ENCODE measurements at regions not wholly inside any gene's neighbourhood (a gene's known extent, or its start where the extent isn't known, plus 50 kb on each side); places are given as distances from the start of the nearest gene placed in this dataset.

- H3K36me3 Mint-ChIP-seq: peaks cover 14% of the 10 kb centered on the region
- no peaks in the 10 kb centered on the region for H3K27me3 Mint-ChIP-seq
- no peak overlapping the region for H3K4me3 Mint-ChIP-seq
- H3K4me1 Mint-ChIP-seq: no peaks in the 10 kb centered on the region
- no peak overlapping the region for H3K27ac Mint-ChIP-seq
- H3K9me3 Mint-ChIP-seq: no peaks in the 10 kb centered on the region
- no peak for ATAC-seq (ENCODE audit: low read depth)
- no peak for DNase-seq (ENCODE audit: low spot score in 2 of 2)
Measured at GRCh38 chr13:99830931-99831330, 140.6 kb downstream of the ZIC5 start.

- Mint-ChIP-seq H3K9me3 (no peaks in the 10 kb centered on the region), H3K27me3 (no peaks in the 10 kb centered on the region), H3K27ac (no peak overlapping the region), H3K36me3 (peaks cover 14% of the 10 kb centered on the region), H3K4me1 (no peaks in the 10 kb centered on the region), H3K4me3 (no peak overlapping the region)
- no peak for ATAC-seq (ENCODE audit: low read depth)
- no peak for DNase-seq (ENCODE audit: low spot score in 2 of 2)
Measured at GRCh38 chr13:99829593-99830239, 141.9 kb downstream of the ZIC5 start.

DNA sequence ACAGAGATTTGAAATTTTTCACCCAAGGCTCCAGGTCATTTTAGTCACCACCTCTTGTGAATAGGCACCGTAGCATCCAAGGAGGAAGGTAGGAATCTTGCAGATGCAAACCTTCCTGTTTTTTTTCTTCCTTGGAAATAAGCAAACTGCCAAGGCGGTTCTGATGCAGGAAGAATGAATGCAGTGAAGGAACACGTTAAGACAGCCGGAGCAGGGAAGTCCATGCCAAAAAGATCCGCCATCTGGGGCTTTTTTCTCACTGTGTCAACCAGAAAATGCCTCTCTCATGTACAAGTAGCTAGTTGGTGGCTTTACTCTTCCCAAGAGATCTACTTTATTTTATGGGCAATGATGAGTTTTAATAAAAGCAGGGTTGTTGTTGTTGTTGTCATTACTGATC lies 142.4 kb downstream of the ZIC5 start:
- DNase-seq (ENCODE audit: low spot score in 2 of 2) (no peak), ATAC-seq (ENCODE audit: low read depth) (no peak)
- H3K27me3 Mint-ChIP-seq: no peaks in the 10 kb centered on the region
- peaks cover 19% of the 10 kb centered on the region for H3K36me3 Mint-ChIP-seq
- H3K4me1 Mint-ChIP-seq: no peaks in the 10 kb centered on the region
- no peak overlapping the region for H3K27ac Mint-ChIP-seq
- H3K4me3 Mint-ChIP-seq: no peak overlapping the region
- no peaks in the 10 kb centered on the region for H3K9me3 Mint-ChIP-seq

- peaks cover 19% of the 10 kb centered on the region for H3K36me3 Mint-ChIP-seq
- no peaks in the 10 kb centered on the region for H3K9me3 Mint-ChIP-seq
- DNase-seq (ENCODE audit: low spot score in 2 of 2) (no peak), ATAC-seq (ENCODE audit: low read depth) (no peak)
- no peaks in the 10 kb centered on the region for H3K4me1 Mint-ChIP-seq
- H3K27me3 Mint-ChIP-seq: no peaks in the 10 kb centered on the region
- no peak overlapping the region for H3K4me3 Mint-ChIP-seq
- H3K27ac Mint-ChIP-seq: no peak overlapping the region
Measured at GRCh38 chr13:99828735-99829134, 142.8 kb downstream of the ZIC5 start.

- H3K4me3 Mint-ChIP-seq: no peak overlapping the region
- no peaks in the 10 kb centered on the region for H3K9me3 Mint-ChIP-seq
- peaks cover 19% of the 10 kb centered on the region for H3K36me3 Mint-ChIP-seq
- no peak overlapping the region for H3K27ac Mint-ChIP-seq
- no peaks in the 10 kb centered on the region for H3K27me3 Mint-ChIP-seq
- no peaks in the 10 kb centered on the region for H3K4me1 Mint-ChIP-seq
- DNase-seq (ENCODE audit: low spot score in 2 of 2) (no peak), ATAC-seq (ENCODE audit: low read depth) (no peak)
Measured at GRCh38 chr13:99828123-99828522, 143.4 kb downstream of the ZIC5 start.

GRCh38 chr13:99827011-99827772 lies 144.4 kb downstream of the ZIC5 start:
- H3K4me3 Mint-ChIP-seq: no peak overlapping the region
- H3K27ac Mint-ChIP-seq: no peak overlapping the region
- no peak for ATAC-seq (ENCODE audit: low read depth)
- no peaks in the 10 kb centered on the region for H3K27me3 Mint-ChIP-seq
- H3K4me1 Mint-ChIP-seq: no peaks in the 10 kb centered on the region
- peaks cover 3% of the 10 kb centered on the region for H3K9me3 Mint-ChIP-seq
- H3K36me3 Mint-ChIP-seq: peaks cover 19% of the 10 kb centered on the region
- no peak for DNase-seq (ENCODE audit: low spot score in 2 of 2)

- DNase-seq (ENCODE audit: low spot score in 2 of 2) (no peak), ATAC-seq (ENCODE audit: low read depth) (no peak)
- Mint-ChIP-seq H3K9me3 (peaks cover 3% of the 10 kb centered on the region), H3K27me3 (no peaks in the 10 kb centered on the region), H3K27ac (no peak overlapping the region), H3K4me1 (no peaks in the 10 kb centered on the region), H3K36me3 (peaks cover 18% of the 10 kb centered on the region), H3K4me3 (no peak overlapping the region)
Measured at GRCh38 chr13:99823961-99824360, 147.6 kb downstream of the ZIC5 start.

DNA sequence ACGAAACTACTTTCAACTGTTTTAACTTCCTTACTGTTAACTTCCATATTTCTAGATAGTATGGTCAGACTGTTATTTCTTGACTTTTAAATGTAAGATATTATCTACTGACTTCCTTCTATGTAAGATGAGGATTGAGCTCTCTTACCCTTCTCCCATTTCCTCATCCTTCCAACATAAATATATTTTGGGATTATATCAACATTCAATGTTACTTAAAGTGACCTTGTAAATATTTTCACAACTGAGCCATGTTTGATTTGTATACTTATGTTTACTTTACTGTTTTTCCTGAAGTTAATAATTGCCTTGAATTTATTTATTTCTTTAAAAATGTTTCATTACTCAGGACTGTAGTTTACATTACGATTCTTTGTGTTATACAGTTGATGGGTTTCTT lies 148.7 kb downstream of the ZIC5 start:
- H3K4me1 Mint-ChIP-seq: no peaks in the 10 kb centered on the region
- H3K27me3 Mint-ChIP-seq: no peaks in the 10 kb centered on the region
- H3K36me3 Mint-ChIP-seq: peaks cover 19% of the 10 kb centered on the region
- H3K4me3 Mint-ChIP-seq: no peak overlapping the region
- no peak overlapping the region for H3K27ac Mint-ChIP-seq
- no peak for DNase-seq (ENCODE audit: low spot score in 2 of 2)
- no peak for ATAC-seq (ENCODE audit: low read depth)
- peaks cover 3% of the 10 kb centered on the region for H3K9me3 Mint-ChIP-seq

GRCh38 chr13:99821741-99822140 lies 149.8 kb downstream of the ZIC5 start:
- Mint-ChIP-seq H3K36me3 (peaks cover 22% of the 10 kb centered on the region), H3K27ac (no peak overlapping the region), H3K4me3 (no peak overlapping the region), H3K4me1 (no peaks in the 10 kb centered on the region), H3K27me3 (no peaks in the 10 kb centered on the region), H3K9me3 (peaks cover 6% of the 10 kb centered on the region)
- DNase-seq (ENCODE audit: low spot score in 2 of 2) (no peak), ATAC-seq (ENCODE audit: low read depth) (no peak)

DNA sequence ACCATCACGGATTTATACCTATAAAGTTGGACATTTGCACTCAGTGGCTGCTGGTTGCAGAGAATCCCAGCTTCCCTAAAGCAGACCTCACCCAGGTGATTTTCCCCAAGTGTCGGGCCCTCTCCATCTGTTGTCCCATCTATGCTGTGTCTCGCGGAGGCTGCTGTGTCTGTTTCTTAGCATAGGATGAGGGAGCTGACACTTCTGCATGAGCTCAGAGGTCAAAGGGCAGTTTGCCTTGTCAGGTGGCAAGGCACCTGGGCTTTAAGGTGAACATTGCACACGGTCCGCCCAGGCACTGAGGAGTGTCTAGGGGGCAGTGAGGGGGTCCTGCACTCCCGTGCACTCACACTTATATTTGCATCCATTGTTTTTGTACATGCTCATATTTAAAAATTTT lies 151.6 kb downstream of the ZIC5 start:
- H3K4me1 Mint-ChIP-seq: no peaks in the 10 kb centered on the region
- H3K9me3 Mint-ChIP-seq: peaks cover 8% of the 10 kb centered on the region
- H3K4me3 Mint-ChIP-seq: no peak overlapping the region
- DNase-seq (ENCODE audit: low spot score in 2 of 2) (no peak), ATAC-seq (ENCODE audit: low read depth) (no peak)
- peaks cover 21% of the 10 kb centered on the region for H3K36me3 Mint-ChIP-seq
- no peaks in the 10 kb centered on the region for H3K27me3 Mint-ChIP-seq
- no peak overlapping the region for H3K27ac Mint-ChIP-seq

- H3K27ac Mint-ChIP-seq: no peak overlapping the region
- H3K36me3 Mint-ChIP-seq: peaks cover 17% of the 10 kb centered on the region
- H3K9me3 Mint-ChIP-seq: peaks cover 5% of the 10 kb centered on the region
- H3K4me3 Mint-ChIP-seq: no peak overlapping the region
- no peaks in the 10 kb centered on the region for H3K27me3 Mint-ChIP-seq
- ATAC-seq (ENCODE audit: low read depth) (no peak), DNase-seq (ENCODE audit: low spot score in 2 of 2) (no peak)
- H3K4me1 Mint-ChIP-seq: no peaks in the 10 kb centered on the region
Measured at GRCh38 chr13:99816321-99816720, 155.2 kb downstream of the ZIC5 start.

GRCh38 chr13:99813336-99814095 lies 158.1 kb downstream of the ZIC5 start:
- Mint-ChIP-seq H3K4me1 (no peaks in the 10 kb centered on the region), H3K4me3 (no peak overlapping the region), H3K9me3 (peaks cover 5% of the 10 kb centered on the region), H3K36me3 (peaks cover 19% of the 10 kb centered on the region), H3K27me3 (no peaks in the 10 kb centered on the region), H3K27ac (no peak overlapping the region)
- ATAC-seq (ENCODE audit: low read depth) (no peak), DNase-seq (ENCODE audit: low spot score in 2 of 2) (no peak)

- Mint-ChIP-seq H3K27ac (no peak overlapping the region), H3K36me3 (peaks cover 14% of the 10 kb centered on the region), H3K4me3 (no peak overlapping the region), H3K9me3 (peaks cover 4% of the 10 kb centered on the region), H3K4me1 (no peaks in the 10 kb centered on the region), H3K27me3 (no peaks in the 10 kb centered on the region)
- DNase-seq (ENCODE audit: low spot score in 2 of 2) (no peak), ATAC-seq (ENCODE audit: low read depth) (no peak)
Measured at GRCh38 chr13:99812625-99813024, 158.9 kb downstream of the ZIC5 start.

- DNase-seq (ENCODE audit: low spot score in 2 of 2) (no peak), ATAC-seq (ENCODE audit: low read depth) (no peak)
- Mint-ChIP-seq H3K4me1 (no peaks in the 10 kb centered on the region), H3K9me3 (peaks cover 2% of the 10 kb centered on the region), H3K36me3 (peaks cover 14% of the 10 kb centered on the region), H3K27me3 (no peaks in the 10 kb centered on the region), H3K4me3 (no peak overlapping the region), H3K27ac (no peak overlapping the region)
Measured at GRCh38 chr13:99811067-99811700, 160.4 kb downstream of the ZIC5 start.

Measured in memory B cell (primary cell).